NCI-H446 treated with DMSO at 0.1 percent for 48 hours (cell line): ENCODE measurements at regions not wholly inside any gene's neighbourhood (a gene's known extent, or its start where the extent isn't known, plus 50 kb on each side); places are given as distances from the start of the nearest gene placed in this dataset.
"Not testable (repeated sequence)": the region's sequence is repeated elsewhere in the genome, so short reads cannot be mapped to it uniquely, and the experiment has no call there.

Source experiments
- DNase-seq: peaks from one replicate; lab custom pipeline; 2025; lab: John Stamatoyannopoulos, UW

- no peak for DNase-seq
Observed at GRCh38 chr1:70819785-70820184, 227.8 kb downstream of the PTGER3 start.

DNA sequence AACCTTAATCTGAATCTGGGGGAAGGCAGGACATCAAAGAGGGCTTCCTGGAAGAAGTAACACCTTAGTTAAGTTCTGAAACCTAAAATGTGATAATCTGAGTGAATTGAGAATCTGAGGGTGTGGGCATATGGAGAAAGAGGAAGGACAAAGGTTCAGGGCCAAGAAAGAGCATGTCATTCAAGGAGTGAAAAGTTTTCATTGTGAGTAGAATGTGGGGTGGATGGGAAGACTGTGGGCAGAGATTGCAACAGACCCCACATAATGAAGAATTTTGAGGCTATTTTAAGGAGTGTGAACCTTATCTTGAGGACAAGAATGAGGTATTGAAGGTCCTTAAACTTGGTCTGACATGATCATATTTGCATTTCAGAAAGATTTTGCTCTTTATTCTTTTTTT is 227.2 kb downstream of the PTGER3 start:
- no peak for DNase-seq

GRCh38 chr1:70820995-70821394 is 226.6 kb downstream of the PTGER3 start:
- no peak for DNase-seq

- no peak for DNase-seq
Observed at GRCh38 chr1:70826428-70826827, 221.2 kb downstream of the PTGER3 start.

- DNase-seq: no peak
Observed at GRCh38 chr1:70827030-70827429, 220.6 kb downstream of the PTGER3 start.

DNA sequence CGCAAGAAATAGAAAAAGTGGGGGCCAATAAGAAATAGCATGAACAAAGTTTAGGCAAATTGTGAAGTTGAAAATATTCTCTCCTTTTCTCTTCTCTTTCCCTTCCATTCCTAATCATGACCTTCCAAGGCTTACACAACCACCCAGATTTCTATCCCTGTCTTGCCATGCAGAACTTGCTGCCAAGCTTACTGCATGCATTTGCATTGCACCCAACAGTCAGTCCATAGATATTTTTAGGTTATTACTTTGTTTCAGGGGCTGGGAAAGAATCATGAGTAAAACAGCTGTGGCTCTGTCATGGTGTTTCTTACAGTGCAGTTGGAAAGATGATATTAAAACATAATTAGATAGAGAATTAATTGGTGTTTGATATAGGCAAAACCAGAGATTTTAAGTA is 219.4 kb downstream of the PTGER3 start:
- no peak for DNase-seq

- DNase-seq: not testable (repeated sequence)
Observed at GRCh38 chr1:70834365-70834764, 213.3 kb downstream of the PTGER3 start.

GRCh38 chr1:70836456-70836855 is 211.2 kb downstream of the PTGER3 start:
- DNase-seq: no peak

DNA sequence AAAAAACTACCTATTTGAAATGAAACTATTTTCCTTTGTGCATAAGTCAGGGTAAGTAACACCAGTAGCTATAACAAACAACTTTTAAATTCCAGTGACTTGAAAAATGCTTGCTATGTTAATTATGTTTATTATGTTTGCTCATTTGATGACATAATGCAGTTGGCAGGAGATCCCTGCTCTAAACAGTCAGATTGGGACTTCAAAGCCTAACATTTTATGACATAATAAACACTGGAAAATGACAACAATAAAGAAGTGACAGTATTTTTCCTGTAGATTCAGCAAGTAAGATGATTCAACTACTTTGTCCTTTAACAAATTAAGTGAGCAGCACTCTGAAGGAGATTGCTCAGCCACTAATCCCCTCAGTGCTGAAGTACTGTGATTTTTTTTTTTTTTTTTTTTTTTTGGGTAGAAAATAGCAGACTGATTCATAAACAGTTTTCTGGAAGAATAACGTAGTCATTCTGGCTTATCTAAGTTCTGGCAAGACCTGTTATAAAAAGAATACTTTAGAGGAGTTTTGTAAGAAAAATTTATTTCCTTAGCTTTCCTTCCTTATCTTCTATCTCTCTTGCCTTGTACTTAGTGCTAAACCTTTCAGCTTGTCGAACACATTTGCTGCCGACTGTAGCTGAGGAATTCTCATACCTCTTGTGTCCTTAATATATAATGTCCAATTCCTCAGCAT is 207.2 kb downstream of the PTGER3 start:
- no peak for DNase-seq

- DNase-seq: no peak
Observed at GRCh38 chr1:70842562-70842961, 205.1 kb downstream of the PTGER3 start.

GRCh38 chr1:70843452-70843851 is 204.2 kb downstream of the PTGER3 start:
- DNase-seq: no peak

- DNase-seq: no peak
Observed at GRCh38 chr1:70847013-70847412, 200.6 kb downstream of the PTGER3 start.

DNA sequence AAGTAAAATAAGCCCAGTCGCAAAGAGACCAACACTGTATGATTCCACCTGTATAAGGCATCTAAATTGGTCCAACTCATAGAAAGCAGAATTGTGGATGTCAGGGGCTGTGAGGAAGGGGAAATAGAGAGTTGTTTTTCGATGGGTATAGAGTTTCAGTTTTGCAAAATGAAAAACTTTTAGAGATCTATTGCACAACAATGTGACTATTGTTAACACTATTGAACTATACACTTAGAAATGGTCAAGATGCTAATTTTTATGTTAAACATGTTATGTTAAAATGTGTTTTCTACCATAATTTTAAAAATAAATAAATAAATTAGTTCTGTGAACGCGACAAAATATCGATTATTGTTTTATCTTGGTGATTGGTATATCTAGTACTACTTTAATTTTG is 192.4 kb downstream of the PTGER3 start:
- no peak for DNase-seq

DNA sequence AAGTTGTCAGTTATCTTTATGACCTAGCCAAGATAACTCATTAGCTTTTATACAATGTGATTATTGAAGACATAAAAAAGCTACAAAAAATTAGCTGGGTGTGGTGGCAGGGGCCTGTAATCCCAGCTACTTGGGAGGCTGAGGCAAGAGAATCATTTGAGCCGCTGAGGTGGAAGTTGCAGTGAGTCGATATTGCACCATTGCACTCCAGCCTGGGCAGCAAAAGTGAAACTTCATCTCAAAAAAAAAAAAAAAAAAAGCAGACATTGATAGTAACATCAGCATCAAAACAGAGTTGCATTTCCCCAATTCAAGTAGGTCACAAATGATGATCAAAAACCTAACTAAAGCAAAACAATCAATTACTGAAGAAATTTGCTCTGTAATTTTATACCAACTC is 191.4 kb downstream of the PTGER3 start:
- no peak for DNase-seq

DNA sequence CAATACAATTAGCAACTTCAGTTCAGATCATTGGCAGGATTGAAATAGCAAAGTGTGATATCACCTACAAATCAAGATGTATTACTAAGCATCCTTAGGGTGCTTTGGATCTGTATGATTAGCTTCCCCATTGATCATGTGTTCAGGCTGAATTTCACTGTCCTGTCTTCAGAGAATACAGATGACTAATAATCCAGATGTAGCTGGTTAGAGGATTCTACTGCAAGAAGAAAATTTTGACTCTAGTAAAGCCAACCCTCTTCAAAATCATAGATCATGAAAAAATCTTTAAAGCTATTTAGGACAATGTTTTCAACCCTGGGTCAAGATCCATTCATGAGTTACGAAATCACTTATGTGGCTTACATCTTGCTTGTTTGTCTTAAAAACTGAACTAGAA is 184.4 kb downstream of the PTGER3 start:
- DNase-seq: no peak

- DNase-seq: no peak
Observed at GRCh38 chr1:70864302-70864701, 183.3 kb downstream of the PTGER3 start.

DNA sequence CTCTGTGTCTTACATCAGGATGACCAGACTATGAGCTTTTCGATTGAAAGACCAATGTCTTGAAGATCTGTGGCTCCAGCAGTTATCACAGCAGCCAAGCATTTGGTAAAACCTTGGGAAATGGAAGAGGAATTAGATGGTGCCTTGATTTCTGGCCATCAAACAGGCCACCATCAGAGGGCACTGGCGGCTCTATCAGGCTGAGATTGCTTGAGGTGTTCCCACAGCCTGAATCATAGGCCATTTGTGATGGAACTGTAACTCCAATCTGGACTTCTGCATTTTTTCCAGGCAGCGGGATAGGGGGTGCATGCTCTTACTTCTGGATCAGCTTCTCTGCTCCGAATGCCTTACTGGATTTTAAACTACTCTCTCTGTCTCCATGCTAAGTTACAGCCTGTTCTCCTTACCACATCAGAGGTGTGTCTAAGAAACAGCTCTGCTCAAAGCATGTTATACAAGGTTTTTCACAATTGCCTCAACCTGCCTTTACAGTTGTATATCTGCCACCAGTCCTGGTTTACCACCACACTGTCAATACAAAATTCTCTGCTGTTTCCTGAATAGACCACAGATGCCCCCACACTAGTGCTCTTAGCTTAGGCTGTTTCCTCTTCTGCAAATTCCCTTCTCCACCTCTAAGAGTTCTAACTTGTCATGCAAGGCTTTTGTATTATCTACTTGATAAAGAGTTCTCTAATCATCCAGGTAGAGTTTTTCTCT is 180.9 kb downstream of the PTGER3 start:
- no peak for DNase-seq

DNA sequence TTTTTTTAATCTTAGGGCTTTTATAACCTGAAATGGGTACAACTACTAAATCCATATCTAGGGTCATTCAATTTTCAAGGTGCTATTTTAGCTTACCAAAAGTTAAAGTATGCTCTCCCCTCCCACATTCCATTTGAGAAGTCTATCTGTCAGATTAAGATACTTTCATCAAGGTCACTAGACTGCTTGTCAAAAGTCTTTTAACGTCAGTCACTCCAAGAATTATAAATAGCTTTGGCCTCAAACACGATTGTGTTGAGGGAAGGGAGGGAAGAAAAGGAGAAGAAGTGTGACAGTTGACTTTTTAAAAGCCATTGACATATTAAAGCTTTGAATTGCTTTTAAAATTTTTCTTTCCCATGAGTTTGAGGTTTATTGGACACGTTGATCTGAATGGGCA is 175.8 kb downstream of the PTGER3 start:
- DNase-seq: no peak

- DNase-seq: no peak
Observed at GRCh38 chr1:70874063-70874462, 173.6 kb downstream of the PTGER3 start.

DNA sequence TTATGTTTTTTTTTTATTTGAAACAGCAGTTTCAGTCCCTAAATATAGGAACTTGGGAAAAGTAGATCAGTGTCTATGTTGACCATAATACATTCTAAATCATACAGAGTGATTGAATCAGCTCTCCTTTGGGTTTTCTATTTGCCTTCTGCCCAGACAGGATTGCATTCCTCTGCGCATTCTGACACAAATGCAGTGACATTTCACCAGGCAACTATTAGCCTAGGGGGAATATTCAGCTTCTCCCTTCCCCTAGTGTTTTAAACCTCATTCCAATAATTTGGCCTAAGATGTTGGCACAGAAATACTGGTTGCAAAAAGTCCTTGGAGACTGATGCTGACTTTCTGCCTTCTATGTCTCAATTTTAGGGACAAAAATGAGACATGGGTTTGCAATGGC is 172.8 kb downstream of the PTGER3 start:
- DNase-seq: no peak

DNA sequence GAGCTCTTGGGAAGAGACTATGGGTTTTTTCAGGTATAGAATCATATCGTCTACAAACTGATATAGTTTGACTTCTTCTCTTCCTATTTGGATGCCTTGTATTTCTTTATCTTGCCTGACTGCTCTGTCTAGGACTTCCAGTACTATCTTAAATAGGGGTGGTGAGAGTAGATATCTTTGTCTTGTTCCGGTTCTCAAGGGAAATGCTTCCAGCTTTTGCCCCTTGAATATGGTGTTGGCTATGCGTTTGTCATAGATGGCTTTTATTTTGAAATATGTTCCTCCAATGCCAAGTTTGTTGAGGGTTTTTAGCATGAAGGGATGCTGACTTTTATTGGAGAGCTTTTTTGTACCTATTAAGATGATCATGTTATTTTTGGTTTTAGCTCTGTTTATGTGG is 170.3 kb downstream of the PTGER3 start:
- no peak for DNase-seq

DNA sequence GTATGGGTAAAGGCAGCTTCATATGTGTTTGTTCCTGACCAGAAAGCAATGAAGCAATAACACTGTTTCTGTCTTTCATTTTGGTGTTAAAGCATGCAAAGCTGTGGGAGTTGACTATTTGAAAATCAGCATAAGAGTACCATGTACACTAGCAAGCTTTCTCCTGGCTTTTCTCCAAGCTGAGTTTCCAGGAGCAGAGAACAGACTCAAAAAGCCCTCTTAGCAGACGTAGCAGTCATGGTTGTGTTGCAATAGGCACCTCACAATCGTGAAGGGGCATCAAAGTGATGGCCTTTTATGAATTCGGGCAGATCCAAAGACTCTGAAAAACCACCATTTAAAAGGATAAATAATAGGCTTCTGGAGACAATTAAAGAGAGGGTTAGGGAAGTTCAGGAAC is 159.7 kb downstream of the PTGER3 start:
- DNase-seq: no peak

DNA sequence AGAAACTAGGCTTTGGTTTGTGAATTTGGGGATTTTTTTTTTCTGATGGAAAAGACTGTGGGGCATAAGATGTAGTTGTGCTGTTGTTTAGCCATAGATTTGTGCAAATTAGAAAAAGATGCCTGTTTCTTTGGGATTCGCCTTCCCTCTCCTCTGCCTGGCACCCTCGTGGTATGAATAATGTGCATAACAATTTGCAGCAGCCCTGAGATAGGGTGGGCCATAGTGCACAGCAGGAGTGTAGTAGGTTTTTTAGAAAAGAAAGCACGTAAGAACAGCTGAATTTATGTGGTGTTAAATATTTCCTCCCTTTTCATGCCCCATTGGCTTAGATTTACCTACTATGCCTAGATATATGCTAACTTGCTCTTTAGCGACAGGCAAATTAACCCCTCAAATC is 158.9 kb downstream of the PTGER3 start:
- no peak for DNase-seq

DNA sequence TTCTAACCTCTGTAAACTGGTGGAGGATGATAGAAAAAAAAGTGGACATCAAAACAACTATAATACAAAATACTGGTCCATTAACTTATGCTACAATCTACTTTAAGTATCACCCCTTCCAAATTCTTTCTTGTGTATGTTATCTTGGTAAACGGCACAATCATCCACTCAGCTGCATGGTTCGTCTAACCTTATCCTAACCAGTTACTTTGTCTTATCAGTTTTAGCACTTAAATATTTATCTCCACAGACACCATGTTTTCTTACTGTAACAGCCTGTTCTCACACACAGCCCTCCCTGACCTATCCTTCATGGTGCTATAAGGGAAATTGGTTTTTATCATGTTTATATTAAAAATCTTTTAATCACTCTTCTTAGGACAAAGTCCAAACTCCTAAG is 157.2 kb downstream of the PTGER3 start:
- DNase-seq: no peak
